ENCODE measurements at regions not wholly inside any gene's neighbourhood (a gene's known extent, or its start where the extent isn't known, plus 50 kb on each side); places are given as distances from the start of the nearest gene placed in this dataset.
"Not testable (repeated sequence)": the region's sequence is repeated elsewhere in the genome, so short reads cannot be mapped to it uniquely, and the experiment has no call there.

DNA sequence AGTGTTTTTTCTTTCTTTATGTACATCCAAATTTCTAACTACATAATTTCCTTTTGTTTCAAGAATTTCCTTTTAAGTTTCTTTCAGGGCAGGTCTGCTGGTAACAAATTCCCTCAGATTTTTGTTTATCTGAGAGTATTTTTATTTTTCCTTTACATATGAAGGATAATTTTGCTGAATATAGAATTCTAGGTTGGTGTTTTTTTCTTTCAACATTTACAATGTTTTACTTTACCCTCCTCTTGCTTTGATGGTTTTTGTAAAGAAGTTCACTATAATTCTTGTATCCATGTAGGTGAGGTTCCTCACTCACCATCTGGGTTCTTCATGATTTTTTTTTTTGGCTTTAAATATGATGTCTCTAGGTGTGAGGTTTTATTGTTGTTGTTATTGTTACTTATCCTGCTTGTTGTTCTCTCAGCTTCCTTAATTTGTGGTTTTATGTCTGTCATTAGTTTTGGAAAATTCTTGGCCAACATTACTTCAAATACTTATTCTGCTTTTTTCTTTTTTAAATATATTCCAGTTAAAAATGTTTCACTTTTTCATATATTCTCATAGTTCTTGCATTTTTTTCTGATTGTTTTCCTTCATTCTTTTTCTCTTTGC, 580.1 kb upstream of the CITED2 start:
- Histone ChIP-seq H3K36me3 (ENCODE audit: insufficient read depth, low read length) (no peaks in the 10 kb centered on the region), H3K9me2 (ENCODE audit: insufficient read depth, low read length) (no peaks in the 10 kb centered on the region), H3F3A (ENCODE audit: insufficient read depth, low read length, poor library complexity, severe bottlenecking) (no peaks in the 10 kb centered on the region), H3K9ac (ENCODE audit: low read length) (no peak overlapping the region), H3K27me3 (ENCODE audit: insufficient read depth, low read depth, low read length) (no peaks in the 10 kb centered on the region), H4K20me1 (ENCODE audit: insufficient read depth) (no peaks in the 10 kb centered on the region), H3K9me3 (ENCODE audit: low read length) (peaks cover 4% of the 10 kb centered on the region), H2AFZ (ENCODE audit: low read depth, low read length) (no peak overlapping the region), H3K27ac (ENCODE audit: low read length) (no peak overlapping the region), H3K4me3 (ENCODE audit: low read length) (no peak overlapping the region), H3K79me2 (replicated peaks; ENCODE audit: insufficient read depth, low read length) (no peaks in the 10 kb centered on the region), H3K4me2 (ENCODE audit: low read length) (no peak overlapping the region)
- TF ChIP-seq MXI1 (conservative IDR thresholded peaks at IDR 0.05; ENCODE audit: poor library complexity, severe bottlenecking) (no peak), CTCF (IDR thresholded peaks at IDR 0.05; ENCODE audit: poor library complexity, severe bottlenecking) (no peak), EP300 (conservative IDR thresholded peaks at IDR 0.05; ENCODE audit: poor library complexity, severe bottlenecking) (no peak), POLR2AphosphoS5 (IDR thresholded peaks at IDR 0.05) (no peak), EZH2 (IDR thresholded peaks at IDR 0.05; ENCODE audit: borderline replicate concordance, insufficient read depth, low read length, poor library complexity, severe bottlenecking) (no peak), RAD21 (conservative IDR thresholded peaks at IDR 0.05) (no peak), SMC3 (conservative IDR thresholded peaks at IDR 0.05; ENCODE audit: poor library complexity) (no peak), TAF1 (IDR thresholded peaks at IDR 0.05; ENCODE audit: low read depth) (no peak)
- TF ChIP-seq, protein P1, sequence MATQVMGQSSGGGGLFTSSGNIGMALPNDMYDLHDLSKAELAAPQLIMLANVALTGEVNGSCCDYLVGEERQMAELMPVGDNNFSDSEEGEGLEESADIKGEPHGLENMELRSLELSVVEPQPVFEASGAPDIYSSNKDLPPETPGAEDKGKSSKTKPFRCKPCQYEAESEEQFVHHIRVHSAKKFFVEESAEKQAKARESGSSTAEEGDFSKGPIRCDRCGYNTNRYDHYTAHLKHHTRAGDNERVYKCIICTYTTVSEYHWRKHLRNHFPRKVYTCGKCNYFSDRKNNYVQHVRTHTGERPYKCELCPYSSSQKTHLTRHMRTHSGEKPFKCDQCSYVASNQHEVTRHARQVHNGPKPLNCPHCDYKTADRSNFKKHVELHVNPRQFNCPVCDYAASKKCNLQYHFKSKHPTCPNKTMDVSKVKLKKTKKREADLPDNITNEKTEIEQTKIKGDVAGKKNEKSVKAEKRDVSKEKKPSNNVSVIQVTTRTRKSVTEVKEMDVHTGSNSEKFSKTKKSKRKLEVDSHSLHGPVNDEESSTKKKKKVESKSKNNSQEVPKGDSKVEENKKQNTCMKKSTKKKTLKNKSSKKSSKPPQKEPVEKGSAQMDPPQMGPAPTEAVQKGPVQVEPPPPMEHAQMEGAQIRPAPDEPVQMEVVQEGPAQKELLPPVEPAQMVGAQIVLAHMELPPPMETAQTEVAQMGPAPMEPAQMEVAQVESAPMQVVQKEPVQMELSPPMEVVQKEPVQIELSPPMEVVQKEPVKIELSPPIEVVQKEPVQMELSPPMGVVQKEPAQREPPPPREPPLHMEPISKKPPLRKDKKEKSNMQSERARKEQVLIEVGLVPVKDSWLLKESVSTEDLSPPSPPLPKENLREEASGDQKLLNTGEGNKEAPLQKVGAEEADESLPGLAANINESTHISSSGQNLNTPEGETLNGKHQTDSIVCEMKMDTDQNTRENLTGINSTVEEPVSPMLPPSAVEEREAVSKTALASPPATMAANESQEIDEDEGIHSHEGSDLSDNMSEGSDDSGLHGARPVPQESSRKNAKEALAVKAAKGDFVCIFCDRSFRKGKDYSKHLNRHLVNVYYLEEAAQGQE (IDR thresholded peaks at IDR 0.05; ENCODE audit: borderline replicate concordance), result no peak

GRCh38 chr6:139953780-139954179, 579.3 kb upstream of the CITED2 start:
- H3K9me3 ChIP-seq (ENCODE audit: low read length); H3K4me3 ChIP-seq (ENCODE audit: low read length); H3K79me2 ChIP-seq (replicated peaks; ENCODE audit: insufficient read depth, low read length); H2AFZ ChIP-seq (ENCODE audit: low read depth, low read length); H3K9ac ChIP-seq (ENCODE audit: low read length); H3K4me2 ChIP-seq (ENCODE audit: low read length); H3K27me3 ChIP-seq (ENCODE audit: insufficient read depth, low read depth, low read length); H3K9me2 ChIP-seq (ENCODE audit: insufficient read depth, low read length); H3K27ac ChIP-seq (ENCODE audit: low read length); H3K36me3 ChIP-seq (ENCODE audit: insufficient read depth, low read length); H3F3A ChIP-seq (ENCODE audit: insufficient read depth, low read length, poor library complexity, severe bottlenecking); H4K20me1 ChIP-seq (ENCODE audit: insufficient read depth): not testable (repeated sequence)

- H3K27me3 ChIP-seq (ENCODE audit: insufficient read depth, low read depth, low read length), result no peaks in the 10 kb centered on the region
- H3K79me2 ChIP-seq (replicated peaks; ENCODE audit: insufficient read depth, low read length), result no peaks in the 10 kb centered on the region
- no peaks in the 10 kb centered on the region for H3K36me3 ChIP-seq (ENCODE audit: insufficient read depth, low read length)
- no peak overlapping the region for H2AFZ ChIP-seq (ENCODE audit: low read depth, low read length)
- H3K9me3 ChIP-seq (ENCODE audit: low read length), result peaks cover 4% of the 10 kb centered on the region
- no peaks in the 10 kb centered on the region for H3K9me2 ChIP-seq (ENCODE audit: insufficient read depth, low read length)
- H4K20me1 ChIP-seq (ENCODE audit: insufficient read depth), result no peaks in the 10 kb centered on the region
- H3K4me3 ChIP-seq (ENCODE audit: low read length), result no peak overlapping the region
- H3K27ac ChIP-seq (ENCODE audit: low read length), result no peak overlapping the region
- no peaks in the 10 kb centered on the region for H3F3A ChIP-seq (ENCODE audit: insufficient read depth, low read length, poor library complexity, severe bottlenecking)
- TF ChIP-seq EP300 (conservative IDR thresholded peaks at IDR 0.05; ENCODE audit: poor library complexity, severe bottlenecking), result no peak
- TF ChIP-seq, protein P1 (IDR thresholded peaks at IDR 0.05; ENCODE audit: borderline replicate concordance), result no peak
- no peak overlapping the region for H3K4me2 ChIP-seq (ENCODE audit: low read length)
- no peak overlapping the region for H3K9ac ChIP-seq (ENCODE audit: low read length)
Observed at GRCh38 chr6:139951172-139951571, 576.7 kb upstream of the CITED2 start.

Measured in neural cell (in vitro differentiated cells).